Kidney capillary endothelial cell (primary cell): ENCODE measurements at regions not wholly inside any gene's neighbourhood (a gene's known extent, or its start where the extent isn't known, plus 50 kb on each side); places are given as distances from the start of the nearest gene placed in this dataset.
"Not testable (repeated sequence)": the region's sequence is repeated elsewhere in the genome, so short reads cannot be mapped to it uniquely, and the experiment has no call there.

ENCODE experiments used
- DNase-seq: peaks from one replicate; pipeline ENCODE4 v3.0.0-alpha.2; 2018; ENCODE audit warnings: low spot score

DNA sequence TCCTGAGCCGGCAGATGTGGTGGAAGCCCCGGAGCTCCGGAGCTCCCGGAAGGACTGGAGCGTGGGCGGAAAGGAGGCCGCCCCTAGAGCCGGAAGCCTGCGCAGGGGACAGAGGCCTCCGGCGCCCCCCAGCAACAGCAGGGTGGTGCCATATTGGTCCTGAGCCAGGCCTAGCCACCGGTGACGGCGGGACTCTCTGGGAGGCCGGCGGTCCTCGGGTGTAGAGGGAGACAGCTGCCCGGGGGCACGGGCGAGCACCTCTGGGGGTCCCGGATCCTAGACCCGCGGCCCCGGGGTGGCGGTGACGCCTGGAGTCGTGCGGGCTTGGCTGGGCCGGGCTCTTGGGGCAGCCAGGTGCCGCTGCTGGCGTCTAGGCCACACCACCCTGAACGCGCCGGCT is 1472.2 kb downstream of the FOXD4L5 start:
- DNase-seq, result not testable (repeated sequence)

DNA sequence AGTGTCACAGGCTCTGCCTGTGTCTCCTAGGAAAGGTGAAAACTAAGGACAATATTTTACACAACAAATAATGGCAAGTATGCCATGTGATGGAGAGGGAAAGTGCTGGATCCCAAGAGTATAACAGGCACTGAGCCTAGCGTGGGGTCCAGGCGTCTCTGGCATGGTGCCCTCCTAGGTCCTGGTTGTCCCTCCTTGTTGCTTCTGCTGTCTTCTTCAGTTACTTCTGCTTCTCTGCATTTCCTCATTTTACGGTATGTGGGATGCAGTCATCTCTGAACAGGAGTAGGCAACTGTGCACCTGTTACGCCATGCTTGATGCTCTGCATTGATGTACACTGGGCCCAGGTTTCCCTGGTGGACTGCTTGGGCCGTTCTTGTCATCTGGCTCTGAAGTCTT is 1480.8 kb downstream of the FOXD4L5 start:
- DNase-seq, result not testable (repeated sequence)

DNA sequence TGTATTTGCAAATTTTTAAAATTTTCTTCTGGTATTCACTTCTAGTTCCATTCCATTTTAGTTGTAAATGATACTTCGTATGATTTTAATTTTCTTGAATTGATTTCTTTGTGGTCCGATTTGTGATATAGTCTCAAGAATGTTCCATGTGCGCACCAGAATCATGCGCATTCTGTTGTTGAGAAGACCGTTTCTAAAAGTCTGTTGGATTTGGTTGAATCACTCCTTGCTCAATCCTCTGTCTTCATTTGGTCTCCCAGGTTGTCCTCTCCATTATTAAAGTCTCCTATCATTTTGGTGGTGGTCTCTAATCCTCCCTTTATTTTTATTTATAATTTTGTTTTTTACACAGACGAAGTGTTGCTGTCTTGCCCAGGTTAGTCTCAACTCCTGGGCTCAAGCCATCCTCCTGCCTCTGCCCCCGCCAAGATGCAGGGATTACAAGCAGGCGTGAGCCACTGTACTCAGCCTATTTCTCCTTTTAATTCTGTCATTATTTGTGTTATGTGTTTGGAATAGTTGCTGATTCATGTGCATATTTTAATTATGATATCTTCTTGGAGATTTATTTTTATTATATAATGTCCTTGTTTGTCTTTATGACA is 1490.8 kb downstream of the FOXD4L5 start:
- not testable (repeated sequence) for DNase-seq

DNA sequence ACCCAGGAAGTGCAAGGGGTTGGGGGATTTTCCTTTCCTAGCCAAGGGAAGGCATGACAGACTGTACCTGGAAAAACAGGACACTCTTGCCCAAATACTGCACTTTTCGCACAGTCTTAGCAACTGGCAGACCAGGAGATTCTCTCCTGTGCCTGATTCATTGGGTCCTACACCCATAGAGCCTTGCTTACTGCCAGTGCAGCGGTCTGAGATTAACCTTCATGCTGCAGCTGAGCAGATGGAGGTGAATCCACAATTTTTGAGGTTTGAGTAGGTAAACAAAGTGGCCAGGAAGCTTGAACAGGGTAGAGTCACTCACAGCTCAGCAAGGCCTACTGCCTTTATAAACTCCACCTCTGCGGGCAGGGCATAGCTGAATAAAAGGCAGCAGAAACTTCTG is 1497.6 kb downstream of the FOXD4L5 start:
- not testable (repeated sequence) for DNase-seq

DNA sequence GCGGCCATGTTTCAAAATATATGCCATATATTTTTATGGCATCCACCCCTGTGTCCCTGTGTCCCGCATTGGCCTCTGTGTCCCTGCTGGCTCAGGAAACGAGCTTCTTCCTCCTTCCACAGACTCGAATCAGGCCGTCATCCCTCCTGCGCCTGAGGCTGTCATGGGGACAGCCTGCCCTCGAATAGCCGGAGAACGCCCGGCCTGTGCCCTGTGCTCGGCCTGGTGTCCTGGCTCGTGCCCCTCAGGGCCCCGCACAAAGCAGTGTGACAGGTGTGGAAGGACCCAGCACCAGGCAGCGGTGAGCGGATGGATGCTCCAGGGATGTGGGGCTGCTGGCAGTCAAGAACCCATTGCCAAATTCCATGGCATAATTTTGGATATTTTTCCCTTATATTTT is 1500.0 kb downstream of the FOXD4L5 start:
- not testable (repeated sequence) for DNase-seq

DNA sequence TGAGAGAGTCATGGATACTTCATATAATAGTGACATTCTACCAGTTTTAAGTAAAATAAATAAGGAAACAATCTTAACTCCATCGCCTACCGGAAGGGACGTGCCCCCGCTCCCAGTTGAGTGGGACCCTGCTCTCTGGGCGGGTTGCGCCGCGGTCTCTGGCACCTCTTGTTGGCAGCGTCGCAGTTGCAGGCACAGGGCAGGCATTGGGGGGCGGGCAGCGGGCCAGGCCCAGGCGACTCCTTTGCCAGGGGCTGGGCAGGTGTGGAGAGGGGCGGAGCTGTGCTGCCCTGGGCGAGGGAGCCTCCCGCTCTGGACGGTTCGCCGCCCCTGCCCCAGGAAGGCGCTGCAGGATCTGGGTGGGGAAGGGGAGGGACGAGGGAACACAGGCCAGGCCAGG is 1500.6 kb downstream of the FOXD4L5 start:
- DNase-seq, result not testable (repeated sequence)

DNA sequence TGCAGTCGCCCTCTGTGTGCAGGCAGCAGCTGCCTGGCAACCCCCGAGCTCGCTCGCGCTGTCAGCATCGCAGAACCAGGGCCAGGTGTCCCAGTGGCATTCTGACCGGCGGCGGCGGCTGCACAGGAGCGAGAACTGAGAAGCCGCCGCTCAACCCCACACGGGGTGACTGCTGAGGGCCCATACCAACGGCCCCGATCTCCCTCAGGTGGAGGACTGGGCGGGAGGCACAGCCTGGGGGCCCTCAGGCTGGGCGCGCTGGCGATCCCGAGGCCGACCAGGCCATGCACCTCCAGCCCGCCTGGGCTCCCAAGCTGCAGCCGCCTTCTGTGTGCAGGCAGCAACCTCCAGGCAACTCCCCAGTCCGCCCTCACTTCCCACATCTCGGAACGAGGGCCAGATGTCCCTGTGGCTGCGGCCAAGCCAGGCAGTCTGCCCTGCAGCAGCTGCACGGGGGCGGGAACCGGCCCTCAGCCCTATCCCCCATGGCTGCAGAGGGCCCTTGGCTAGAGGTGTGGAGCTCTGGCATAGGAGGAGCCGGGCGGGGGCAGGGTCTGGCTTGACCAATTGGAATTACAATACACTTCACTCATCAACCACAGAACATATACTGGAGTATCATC is 1503.1 kb downstream of the FOXD4L5 start:
- DNase-seq, result not testable (repeated sequence)

DNA sequence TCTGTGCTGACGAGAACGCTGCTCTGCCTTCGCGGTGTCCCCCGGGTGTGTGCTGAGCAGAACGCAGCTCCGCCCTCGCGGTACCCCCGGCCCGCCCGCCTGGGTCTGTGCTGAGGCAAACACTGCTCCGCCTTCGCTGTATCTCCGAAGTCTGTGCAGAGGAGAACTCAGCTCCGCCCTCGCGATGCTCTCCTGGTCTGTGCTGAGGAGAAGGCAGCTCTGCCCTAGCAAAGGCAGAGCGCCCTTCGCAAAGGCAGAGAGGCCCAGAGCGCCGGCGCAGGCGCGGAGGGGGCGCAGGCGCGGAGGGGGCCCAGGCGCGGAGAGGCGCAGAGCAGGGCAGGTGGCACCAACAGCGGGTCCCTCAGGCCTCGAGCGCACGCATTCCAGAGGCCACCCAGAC is 1503.6 kb downstream of the FOXD4L5 start:
- not testable (repeated sequence) for DNase-seq

DNA sequence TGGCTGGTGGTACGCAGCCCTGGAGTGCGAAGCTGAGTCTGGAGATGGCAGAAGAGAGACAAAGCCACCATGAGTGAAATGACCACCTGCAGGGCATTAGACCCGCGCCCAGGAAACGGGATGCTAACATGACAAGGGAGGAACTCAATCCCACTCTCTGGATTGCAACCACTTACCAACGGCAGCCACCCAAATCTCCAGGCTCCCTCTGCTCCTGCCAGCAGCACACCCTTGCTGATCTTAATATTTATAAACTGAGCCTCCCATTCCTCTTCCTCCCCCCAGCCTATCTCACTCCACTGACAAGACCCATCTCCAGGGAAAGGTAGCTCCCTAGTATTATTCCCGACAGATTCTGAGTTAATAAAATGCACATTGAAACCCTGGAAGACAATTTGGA is 1508.8 kb downstream of the FOXD4L5 start:
- DNase-seq, result not testable (repeated sequence)

DNA sequence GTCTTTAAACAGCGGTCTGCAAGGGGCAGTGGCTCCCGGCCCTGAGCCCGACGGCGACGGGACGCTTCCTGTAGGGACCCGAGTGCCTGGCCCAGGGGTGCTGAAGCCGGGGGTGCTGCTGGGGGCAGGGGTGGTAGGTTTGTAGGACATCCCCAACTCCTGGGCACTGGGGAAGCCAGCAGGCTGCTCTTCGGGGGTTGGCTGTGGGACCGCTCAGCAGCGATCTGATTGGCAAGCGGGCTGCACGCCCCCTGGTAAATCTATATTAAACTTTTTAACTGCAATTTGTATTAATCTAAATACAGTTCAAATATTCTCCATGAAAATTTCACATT is 1510.0 kb downstream of the FOXD4L5 start:
- not testable (repeated sequence) for DNase-seq

DNA sequence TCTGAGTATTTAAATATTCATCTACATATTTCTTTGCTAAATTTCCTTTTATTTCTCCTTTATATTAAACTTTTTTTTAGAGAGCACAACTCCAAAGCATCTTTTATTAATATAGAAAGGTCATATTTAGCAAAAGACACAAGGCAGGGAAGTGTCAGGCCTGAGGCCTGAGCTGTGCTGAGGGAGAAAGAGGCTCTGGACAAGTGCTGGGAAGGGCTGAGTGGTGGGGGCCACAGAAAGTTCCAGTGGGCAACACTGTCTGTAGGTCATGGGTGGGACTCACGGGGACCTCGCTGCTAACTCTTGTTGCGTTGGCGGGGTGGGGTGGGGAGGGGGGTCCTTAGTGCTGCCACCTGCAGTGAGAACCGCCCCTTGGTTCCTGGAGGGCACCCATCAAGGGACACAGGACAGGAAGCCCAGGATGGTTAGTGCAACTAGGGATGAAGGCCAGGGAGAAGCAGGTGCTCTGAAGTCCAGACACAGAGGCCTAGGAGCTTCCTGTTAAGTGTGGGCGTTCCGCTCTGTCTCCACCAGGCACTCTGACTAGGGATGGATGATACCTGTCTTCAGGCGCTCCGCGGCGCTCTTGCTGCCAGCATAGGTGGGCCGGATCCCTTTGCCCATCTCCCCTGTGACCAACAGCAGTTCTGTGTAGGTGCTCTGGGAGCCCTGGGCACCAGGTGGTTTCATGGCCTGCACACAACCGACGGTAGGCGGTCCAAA is 1510.5 kb downstream of the FOXD4L5 start:
- not testable (repeated sequence) for DNase-seq

DNA sequence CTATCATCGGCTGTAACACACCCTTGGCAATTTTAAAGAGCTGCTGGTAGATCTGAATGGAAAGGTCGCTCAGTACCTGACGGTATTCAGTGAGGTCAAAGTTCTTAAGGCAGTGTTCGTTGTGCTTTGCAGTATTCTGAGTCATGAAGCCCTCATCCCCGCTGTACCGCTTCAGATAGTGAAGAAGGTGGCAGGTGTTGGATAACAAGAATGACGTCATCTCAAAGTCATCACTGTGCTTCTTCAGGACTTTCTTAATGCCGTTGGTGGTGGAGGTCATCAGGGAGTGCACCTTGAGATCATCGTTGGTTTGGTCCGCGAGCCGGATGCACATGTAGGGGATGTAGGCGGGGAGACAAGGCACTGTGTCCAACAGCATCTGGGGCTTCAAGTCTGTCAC is 1522.8 kb downstream of the FOXD4L5 start:
- DNase-seq, result not testable (repeated sequence)

DNA sequence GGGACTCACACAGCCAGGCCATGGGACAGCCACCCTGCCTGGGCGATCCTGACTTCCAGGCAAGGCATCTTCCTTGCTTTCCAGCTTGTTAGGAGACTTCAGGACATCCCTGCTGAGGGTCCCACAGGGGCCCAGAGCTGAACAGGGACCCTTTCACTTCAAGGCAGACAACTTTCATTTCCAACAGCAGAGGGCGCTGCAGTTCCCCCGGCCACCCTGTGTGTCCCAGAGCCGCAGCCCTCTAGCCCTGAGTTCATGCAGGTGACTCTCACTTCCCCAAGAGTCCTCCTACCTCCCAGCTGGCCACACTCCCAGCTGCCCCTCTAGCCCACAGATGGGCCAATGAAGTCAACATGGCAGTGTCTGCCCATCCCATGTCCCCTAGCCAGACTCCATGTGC is 1556.0 kb downstream of the FOXD4L5 start:
- DNase-seq, result not testable (repeated sequence)

DNA sequence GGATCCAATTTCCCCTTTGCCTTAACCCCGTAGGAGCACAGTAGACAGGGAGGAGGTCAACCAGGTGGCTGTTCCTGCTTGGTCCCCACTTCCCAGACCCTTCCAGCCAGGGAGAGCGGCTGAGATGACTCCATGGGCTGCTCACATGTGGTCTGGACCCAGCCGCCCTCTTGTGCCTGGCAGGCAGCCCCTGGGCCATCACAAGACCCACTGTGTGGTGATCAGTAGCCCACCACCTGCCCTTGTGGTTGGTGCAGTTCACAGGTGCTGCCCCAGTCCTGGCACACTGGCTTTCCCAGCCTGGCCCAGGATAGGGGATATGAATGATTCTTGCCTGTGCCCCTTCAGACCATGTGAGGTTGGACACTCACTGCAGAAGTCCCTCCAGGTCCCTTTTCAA is 1556.7 kb downstream of the FOXD4L5 start:
- DNase-seq, result no peak

DNA sequence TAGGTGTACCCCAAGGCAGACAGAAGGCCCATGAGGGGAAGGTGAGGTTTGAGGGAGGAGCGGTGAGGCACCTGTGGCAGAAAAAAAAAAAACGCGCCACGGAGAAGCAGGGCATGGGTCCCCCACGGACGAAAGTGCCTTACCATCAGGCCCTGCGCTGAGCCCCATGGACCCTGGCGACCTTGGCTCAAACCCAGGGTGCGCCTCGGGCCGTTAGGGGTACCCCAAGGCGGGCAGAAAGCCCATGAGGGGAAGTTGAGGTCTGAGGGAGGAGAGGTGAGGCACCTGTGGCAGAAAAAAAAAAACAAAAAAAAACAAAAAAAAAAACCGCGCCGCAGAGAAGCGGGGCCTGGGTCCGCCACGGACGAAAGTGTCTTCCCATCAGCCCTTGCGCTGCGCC is 1576.7 kb downstream of the FOXD4L5 start:
- not testable (repeated sequence) for DNase-seq

DNA sequence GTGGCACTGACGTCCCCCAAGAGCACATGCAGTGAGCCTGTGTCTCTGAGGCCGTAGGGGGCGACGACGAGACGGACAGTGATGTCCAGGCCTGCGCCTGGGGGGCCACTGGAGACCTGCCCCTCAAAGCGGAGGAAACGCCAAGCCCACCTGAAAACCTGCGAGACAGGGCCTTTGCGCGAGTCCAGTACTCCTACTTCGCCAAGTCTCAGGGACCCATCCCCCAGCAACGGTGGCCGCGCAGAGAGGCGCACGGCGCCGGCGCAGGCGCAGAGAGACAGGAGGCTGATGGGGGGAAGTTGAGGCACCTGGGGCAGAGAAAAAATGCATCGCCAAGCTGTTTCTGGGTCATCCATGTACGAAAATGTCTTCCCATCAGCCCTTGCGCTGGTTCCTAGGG is 1580.6 kb downstream of the FOXD4L5 start:
- DNase-seq, result not testable (repeated sequence)

DNA sequence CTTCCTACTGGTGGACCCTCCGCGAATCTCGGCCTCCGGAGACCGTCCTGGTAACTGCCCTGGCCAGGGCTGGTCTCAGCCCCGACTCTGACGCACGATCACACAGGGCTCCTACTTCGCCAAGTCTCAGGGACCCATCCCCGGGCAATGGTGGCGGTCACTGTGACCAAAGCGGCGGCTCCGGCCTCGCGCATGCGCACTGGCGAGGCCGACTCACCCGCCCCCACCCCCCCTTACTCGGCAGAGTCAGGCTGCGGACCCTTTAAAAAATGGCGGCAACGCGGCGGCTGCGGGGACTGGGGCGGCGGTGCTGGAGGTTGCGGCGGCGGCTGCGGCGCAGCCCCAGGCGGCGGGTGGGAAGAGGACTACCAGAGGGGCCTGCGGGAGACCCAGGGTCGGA is 1581.3 kb downstream of the FOXD4L5 start:
- peak; percentile 4 for DNase-seq

DNA sequence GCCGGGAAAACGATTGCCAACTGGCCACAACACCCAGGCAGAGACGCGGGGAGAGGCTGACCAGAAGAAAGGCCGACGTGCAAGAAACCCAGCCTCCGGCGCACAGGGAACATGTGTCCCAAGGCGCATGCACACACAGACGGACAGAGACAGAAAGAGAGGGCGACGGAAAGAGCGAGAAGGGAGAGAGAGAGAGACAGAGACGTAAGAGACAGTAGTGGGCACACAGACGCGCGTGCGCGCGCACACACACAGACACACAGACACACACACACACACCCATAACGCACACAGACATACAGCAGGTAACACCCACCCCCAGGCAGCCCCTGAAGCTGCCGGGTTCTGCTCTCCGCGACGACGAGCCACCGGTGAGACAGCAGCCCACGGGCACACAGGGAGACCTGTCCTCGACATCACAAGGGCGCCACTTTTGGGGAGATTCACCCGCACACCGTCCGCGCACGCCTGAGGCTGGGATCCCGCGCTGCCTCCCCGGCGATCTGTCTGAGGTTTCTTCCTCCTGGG is 1581.8 kb downstream of the FOXD4L5 start:
- not testable (repeated sequence) for DNase-seq
